ENCODE measurements at regions not wholly inside any gene's neighbourhood (a gene's known extent, or its start where the extent isn't known, plus 50 kb on each side); places are given as distances from the start of the nearest gene placed in this dataset.

- TF ChIP-seq SIN3A (IDR thresholded peaks at IDR 0.05; ENCODE audit: borderline replicate concordance, insufficient read depth, low read depth, low read length), result no peak
- TF ChIP-seq CTCF (IDR thresholded peaks at IDR 0.05), result no peak
- no peak for TF ChIP-seq POLR2AphosphoS5 (IDR thresholded peaks at IDR 0.05; ENCODE audit: low read depth, low read length)
- no peak for TF ChIP-seq REST (IDR thresholded peaks at IDR 0.05; ENCODE audit: insufficient read depth in 1 of 2, low read depth in 2 of 2, low read length in 1 of 2)
- TF ChIP-seq TCF7L2 (IDR thresholded peaks at IDR 0.05; ENCODE audit: low read depth, low read length), result no peak
- DNase-seq (ENCODE audit: low read depth, low spot score), result no peak
- no peaks in the 10 kb centered on the region for H3K9me3 ChIP-seq (ENCODE audit: control insufficient read depth, insufficient read depth, low read depth, low read length)
- no TSS peak for BruUV-seq (replicated peaks)
- no peak for ATAC-seq
- no peak overlapping the region for H3K27ac ChIP-seq (ENCODE audit: low read length)
- no peak overlapping the region for H3K4me3 ChIP-seq (ENCODE audit: low read depth in 2 of 2, low read length in 2 of 2)
- ChIA-PET CTCF (no interaction called here), POLR2A (no interaction called here)
- no peaks in the 10 kb centered on the region for H3K27me3 ChIP-seq (ENCODE audit: control insufficient read depth, insufficient read depth, low read length)
- no peaks in the 10 kb centered on the region for H3K36me3 ChIP-seq (ENCODE audit: control insufficient read depth, insufficient read depth, low read length)
- H3K4me1 ChIP-seq (ENCODE audit: control insufficient read depth, insufficient read depth, low read length), result no peaks in the 10 kb centered on the region
- intact Hi-C loops (cut with micrococcal nuclease; ENCODE audit: unreplicated experiment), result no loop called here
- in situ Hi-C loops (cut with HindIII; ENCODE audit: low pct_unique_long_range_greater_than_20kb, low sequenced_read_pairs), result no loop called here
These were observed 326.7 kb upstream of the CAMK1G start for GRCh38 chr1:209256766-209257350.

GRCh38 chr1:209257454-209257853 is 326.1 kb upstream of the CAMK1G start:
- no TSS peak for BruUV-seq (replicated peaks)
- H3K4me1 ChIP-seq (ENCODE audit: control insufficient read depth, insufficient read depth, low read length), result no peaks in the 10 kb centered on the region
- H3K27me3 ChIP-seq (ENCODE audit: control insufficient read depth, insufficient read depth, low read length), result no peaks in the 10 kb centered on the region
- no peaks in the 10 kb centered on the region for H3K36me3 ChIP-seq (ENCODE audit: control insufficient read depth, insufficient read depth, low read length)
- ChIA-PET POLR2A (no interaction called here), CTCF (no interaction called here)
- no peak overlapping the region for H3K27ac ChIP-seq (ENCODE audit: low read length)
- no peak for ATAC-seq
- H3K4me3 ChIP-seq (ENCODE audit: low read depth in 2 of 2, low read length in 2 of 2), result no peak overlapping the region
- no peaks in the 10 kb centered on the region for H3K9me3 ChIP-seq (ENCODE audit: control insufficient read depth, insufficient read depth, low read depth, low read length)
- no peak for DNase-seq (ENCODE audit: low read depth, low spot score)
- TF ChIP-seq SIN3A (IDR thresholded peaks at IDR 0.05; ENCODE audit: borderline replicate concordance, insufficient read depth, low read depth, low read length) (no peak), CTCF (IDR thresholded peaks at IDR 0.05) (no peak), TCF7L2 (IDR thresholded peaks at IDR 0.05; ENCODE audit: low read depth, low read length) (no peak), REST (IDR thresholded peaks at IDR 0.05; ENCODE audit: insufficient read depth in 1 of 2, low read depth in 2 of 2, low read length in 1 of 2) (no peak), POLR2AphosphoS5 (IDR thresholded peaks at IDR 0.05; ENCODE audit: low read depth, low read length) (no peak)
- in situ Hi-C loops (cut with HindIII; ENCODE audit: low pct_unique_long_range_greater_than_20kb, low sequenced_read_pairs), result no loop called here
- intact Hi-C loops (cut with micrococcal nuclease; ENCODE audit: unreplicated experiment), result no loop called here
